BJ (cell line): ENCODE measurements at regions not wholly inside any gene's neighbourhood (a gene's known extent, or its start where the extent isn't known, plus 50 kb on each side); places are given as distances from the start of the nearest gene placed in this dataset.

ENCODE experiments used
- CTCF ChIA-PET: fragments of 350-600 bp; formaldehyde crosslinking; extraction: SDS; loops from one replicate; lab custom pipeline; 2021; ENCODE audit warnings: antibody characterized with exemption, inconsistent platforms; lab: Yijun Ruan, JAX
- POLR2A ChIA-PET: fragments of 300-600 bp; sonication (Branson Sonifier 250); formaldehyde crosslinking; extraction: SDS; loops from one replicate; lab custom pipeline; 2021; ENCODE audit warnings: antibody characterized with exemption; lab: Charles Lee
- DNase-seq: peaks from one replicate; pipeline ENCODE4 v3.0.0-alpha.2; 2011; ENCODE audit warnings: low read depth
- H3K27me3 ChIP-seq: 2 replicates; pipeline ENCODE4 v1.6.0; 2011; ENCODE audit warnings: low read length; ENCODE audit not compliant: control insufficient read depth, insufficient read depth
- H3K36me3 ChIP-seq: 2 replicates; pipeline ENCODE4 v1.5.1; 2011; ENCODE audit warnings: low read length; ENCODE audit not compliant: control insufficient read depth, insufficient read depth
- H3K4me3 ChIP-seq: 2 replicates; pipeline ENCODE4 v1.5.1; 2011; ENCODE audit warnings: low read depth, mild to moderate bottlenecking, control low read depth, low read length
- TF ChIP-seq, protein P1 (sequence below): IDR thresholded peaks from 2 replicates; pipeline ENCODE4 v1.5.1; 2011; ENCODE audit warnings: low read depth, mild to moderate bottlenecking, control low read depth, inconsistent platforms, low read length, moderate library complexity; ENCODE audit not compliant: insufficient read depth

DNA sequence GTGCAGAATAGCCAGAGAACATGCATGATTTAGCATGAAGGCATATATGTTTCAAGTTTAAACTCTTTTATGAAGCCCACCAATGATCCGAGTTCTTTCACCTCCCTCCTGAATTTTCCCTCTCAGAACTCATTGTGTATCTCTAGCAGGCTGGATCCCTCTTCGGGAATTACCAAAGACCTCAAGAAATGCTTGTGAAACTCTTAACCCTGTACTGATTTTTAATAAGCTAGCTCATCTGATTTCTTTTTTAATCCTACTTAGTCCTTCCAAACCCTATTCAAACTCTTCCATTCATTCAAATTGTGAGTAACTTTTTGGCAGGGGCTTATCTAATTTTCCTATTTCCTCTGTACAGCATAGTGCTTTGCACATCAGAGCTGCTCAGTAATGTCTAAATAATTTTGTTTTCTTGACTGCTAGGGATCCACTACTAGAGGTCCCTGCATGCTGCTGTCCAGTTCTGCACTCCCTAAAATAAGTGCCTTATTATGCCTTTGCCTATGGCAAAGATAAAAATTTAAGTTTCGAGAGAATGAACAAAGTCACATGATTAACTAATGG lies 723.8 kb downstream of the CDH11 start:
- ChIA-PET POLR2A (no interaction called here), CTCF (interaction anchor here (1.4 kb wide), 1 partner anchor 12 kb away, joined by 3 read pairs; no protein-coding TSS in a partner anchor)
- H3K27me3 ChIP-seq = no peaks in the 10 kb centered on the region
- H3K36me3 ChIP-seq = no peaks in the 10 kb centered on the region
- no peak overlapping the region for H3K4me3 ChIP-seq
- TF ChIP-seq, protein P1, sequence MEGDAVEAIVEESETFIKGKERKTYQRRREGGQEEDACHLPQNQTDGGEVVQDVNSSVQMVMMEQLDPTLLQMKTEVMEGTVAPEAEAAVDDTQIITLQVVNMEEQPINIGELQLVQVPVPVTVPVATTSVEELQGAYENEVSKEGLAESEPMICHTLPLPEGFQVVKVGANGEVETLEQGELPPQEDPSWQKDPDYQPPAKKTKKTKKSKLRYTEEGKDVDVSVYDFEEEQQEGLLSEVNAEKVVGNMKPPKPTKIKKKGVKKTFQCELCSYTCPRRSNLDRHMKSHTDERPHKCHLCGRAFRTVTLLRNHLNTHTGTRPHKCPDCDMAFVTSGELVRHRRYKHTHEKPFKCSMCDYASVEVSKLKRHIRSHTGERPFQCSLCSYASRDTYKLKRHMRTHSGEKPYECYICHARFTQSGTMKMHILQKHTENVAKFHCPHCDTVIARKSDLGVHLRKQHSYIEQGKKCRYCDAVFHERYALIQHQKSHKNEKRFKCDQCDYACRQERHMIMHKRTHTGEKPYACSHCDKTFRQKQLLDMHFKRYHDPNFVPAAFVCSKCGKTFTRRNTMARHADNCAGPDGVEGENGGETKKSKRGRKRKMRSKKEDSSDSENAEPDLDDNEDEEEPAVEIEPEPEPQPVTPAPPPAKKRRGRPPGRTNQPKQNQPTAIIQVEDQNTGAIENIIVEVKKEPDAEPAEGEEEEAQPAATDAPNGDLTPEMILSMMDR = no peak
- no peak for DNase-seq

DNA sequence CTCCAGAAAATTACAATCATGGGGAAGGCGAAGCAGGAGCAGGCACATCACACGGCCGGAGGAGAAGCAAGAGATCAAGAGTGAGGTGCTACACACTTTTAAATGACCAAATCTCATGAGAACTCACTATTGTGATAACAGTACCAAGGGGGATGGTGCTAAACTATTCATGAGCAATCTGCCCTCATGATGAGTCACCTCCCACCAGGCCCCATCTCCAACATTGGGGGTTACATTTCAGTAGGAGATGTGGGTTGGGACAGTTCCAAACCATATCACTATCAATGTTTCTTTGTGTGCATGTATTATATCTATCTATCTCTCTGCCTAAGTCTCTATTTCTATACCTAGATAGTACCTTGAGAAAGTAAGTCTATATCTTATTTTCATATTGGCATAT lies 724.8 kb downstream of the CDH11 start:
- POLR2A ChIA-PET = no interaction called here
- CTCF ChIA-PET = no interaction called here
- H3K27me3 ChIP-seq = no peaks in the 10 kb centered on the region
- no peak overlapping the region for H3K4me3 ChIP-seq
- TF ChIP-seq, protein P1 = no peak
- no peak for DNase-seq
- no peaks in the 10 kb centered on the region for H3K36me3 ChIP-seq

DNA sequence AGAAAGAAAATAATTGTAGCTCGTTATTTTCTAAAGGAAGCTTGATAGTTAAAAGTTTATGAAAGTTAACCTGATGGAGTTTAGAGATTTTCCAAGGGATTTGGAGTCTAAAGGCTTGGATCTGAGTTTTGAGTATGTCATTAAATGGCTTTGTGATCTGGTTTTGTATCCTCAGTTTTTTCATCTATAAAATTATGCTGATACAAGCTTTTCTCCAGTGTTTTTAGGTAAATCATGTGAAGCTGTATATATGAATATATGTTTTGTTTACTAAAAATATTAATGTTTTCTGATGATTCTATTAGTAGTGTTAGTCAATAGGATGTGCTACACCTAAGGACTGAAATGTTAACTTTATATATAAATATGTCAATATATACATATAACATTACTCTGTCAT lies 727.8 kb downstream of the CDH11 start:
- TF ChIP-seq, protein P1 = no peak
- POLR2A ChIA-PET = no interaction called here
- Histone ChIP-seq H3K4me3 (no peak overlapping the region), H3K27me3 (no peaks in the 10 kb centered on the region), H3K36me3 (no peaks in the 10 kb centered on the region)
- CTCF ChIA-PET = no interaction called here
- no peak for DNase-seq

DNA sequence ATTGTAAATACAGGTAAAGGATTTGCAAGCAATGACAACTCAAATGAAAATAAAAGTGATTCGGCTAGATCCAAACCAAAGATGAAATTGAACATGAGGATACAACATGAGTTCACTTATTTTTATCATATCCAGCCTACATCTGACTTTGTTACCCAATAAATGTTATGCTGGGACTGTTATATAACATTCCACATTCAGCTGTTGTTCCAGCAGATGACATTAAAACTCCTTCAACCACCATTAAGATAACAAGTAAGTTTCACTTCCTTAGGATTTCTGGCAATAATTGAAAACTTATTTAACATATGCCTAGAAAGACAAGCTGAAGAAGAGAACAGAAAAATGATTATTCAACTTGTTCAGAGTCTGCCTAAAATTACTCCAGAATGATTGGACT lies 729.4 kb downstream of the CDH11 start:
- H3K4me3 ChIP-seq = no peak overlapping the region
- POLR2A ChIA-PET = no interaction called here
- TF ChIP-seq, protein P1 = no peak
- H3K27me3 ChIP-seq = no peaks in the 10 kb centered on the region
- CTCF ChIA-PET = no interaction called here
- no peak for DNase-seq
- H3K36me3 ChIP-seq = no peaks in the 10 kb centered on the region

DNA sequence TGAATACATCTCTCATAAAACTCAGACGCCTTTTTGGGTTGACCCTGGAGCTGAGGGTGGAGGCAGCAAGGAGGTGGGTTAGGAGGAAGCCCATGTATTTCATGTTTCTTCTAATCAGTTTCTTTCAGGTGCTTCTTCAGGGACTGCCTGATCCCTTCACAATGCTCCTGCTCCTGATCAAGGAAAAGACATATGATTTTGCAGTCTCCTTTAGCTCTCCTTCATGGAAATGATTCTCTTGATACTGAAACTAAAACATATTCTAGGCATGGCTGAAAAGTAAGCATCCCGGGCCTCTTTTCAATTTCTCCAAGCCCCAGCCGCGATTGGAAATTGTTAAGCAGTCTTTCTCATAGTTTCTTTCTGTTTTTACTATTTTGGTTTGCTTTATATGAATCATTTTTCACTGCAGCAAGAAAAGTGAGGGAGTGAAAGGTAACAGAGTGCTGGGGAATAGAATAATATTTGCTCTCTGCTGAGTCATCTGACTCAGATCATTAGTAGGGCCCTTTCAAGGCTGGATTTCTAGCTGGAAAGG lies 730.7 kb downstream of the CDH11 start:
- DNase-seq = no peak
- Histone ChIP-seq H3K27me3 (no peaks in the 10 kb centered on the region), H3K4me3 (no peak overlapping the region), H3K36me3 (no peaks in the 10 kb centered on the region)
- CTCF ChIA-PET = no interaction called here
- POLR2A ChIA-PET = no interaction called here
- TF ChIP-seq, protein P1 = no peak
